Endodermal cell (in vitro differentiated cells): ENCODE measurements at regions not wholly inside any gene's neighbourhood (a gene's known extent, or its start where the extent isn't known, plus 50 kb on each side); places are given as distances from the start of the nearest gene placed in this dataset.
A peak's percentile ranks its signal among the peaks of the same experiment; 100 is the strongest.

Source experiments
- DNase-seq: peaks from one replicate; pipeline ENCODE4 v3.0.0-alpha.2; 2017
- H3K27ac ChIP-seq: 2 replicates; pipeline ENCODE4 v1.5.1; 2013; ENCODE audit warnings: mild to moderate bottlenecking, low read depth, low read length, moderate library complexity
- H3K27me3 ChIP-seq: 2 replicates; pipeline ENCODE4 v1.6.1; 2013; ENCODE audit warnings: mild to moderate bottlenecking, low read length, moderate library complexity; ENCODE audit not compliant: insufficient read depth, control insufficient read depth, poor library complexity, severe bottlenecking
- H3K36me3 ChIP-seq: 2 replicates; pipeline ENCODE4 v1.7.0; 2013; ENCODE audit warnings: mild to moderate bottlenecking, low read length, moderate library complexity; ENCODE audit not compliant: control insufficient read depth, insufficient read depth
- H3K4me1 ChIP-seq: one replicate; pipeline ENCODE4 v1.7.0; 2013; ENCODE audit warnings: low read length; ENCODE audit not compliant: control insufficient read depth, insufficient read depth
- H3K4me3 ChIP-seq: 2 replicates; pipeline ENCODE4 v1.5.1; 2013; ENCODE audit warnings: mild to moderate bottlenecking, low read length, moderate library complexity
- H3K9ac ChIP-seq: 2 replicates; pipeline ENCODE4 v1.6.1; 2013; ENCODE audit warnings: mild to moderate bottlenecking, low read length, moderate library complexity; ENCODE audit not compliant: poor library complexity, severe bottlenecking; ENCODE audit errors: extremely low read depth
- H3K9me3 ChIP-seq: 2 replicates; pipeline ENCODE4 v1.6.1; 2013; ENCODE audit warnings: mild to moderate bottlenecking, low read length, moderate library complexity; ENCODE audit not compliant: control insufficient read depth
- H3K27ac Mint-ChIP-seq: 2 replicates; pipeline ENCODE4 v1.8.0; 2020; ENCODE audit warnings: mixed read lengths
- H3K27me3 Mint-ChIP-seq: 2 replicates; pipeline ENCODE4 v1.8.0; 2021; ENCODE audit warnings: mild to moderate bottlenecking, mixed read lengths; ENCODE audit not compliant: insufficient read depth
- H3K36me3 Mint-ChIP-seq: 2 replicates; pipeline ENCODE4 v1.8.0; 2020; ENCODE audit warnings: low read depth, mixed read lengths
- H3K4me1 Mint-ChIP-seq: 2 replicates; pipeline ENCODE4 v1.8.0; 2020; ENCODE audit warnings: mixed read lengths
- H3K4me3 Mint-ChIP-seq: 2 replicates; pipeline ENCODE4 v1.8.0; 2020; ENCODE audit warnings: mild to moderate bottlenecking, moderate library complexity, mixed read lengths
- H3K9me3 Mint-ChIP-seq: 2 replicates; pipeline ENCODE4 v1.8.0; 2020; ENCODE audit warnings: mild to moderate bottlenecking, mixed read lengths
- CTCF ChIP-seq: fragments of 200-600 bp; sonication (generic); conservative IDR thresholded peaks from 2 replicates; pipeline ENCODE4 v1.5.0; 2021; ENCODE audit warnings: antibody characterized with exemption, mild to moderate bottlenecking
- WGBS, 2 experiments: methylation state at CpG; one replicate each; pipeline versions ENCODE4 v1.1.5 to v1.1.7; 2013; ENCODE audit warnings: missing lambda C conversion rate in 2 of 2, mixed read lengths in 1 of 2; ENCODE audit not compliant: insufficient coverage in 1 of 2, insufficient read length in 1 of 2; 5-methylcytosine and 5-hydroxymethylcytosine counted together

- Histone ChIP-seq H3K4me3 (no peak overlapping the region), H3K27me3 (no peaks in the 10 kb centered on the region), H3K9me3 (no peaks in the 10 kb centered on the region), H3K36me3 (no peaks in the 10 kb centered on the region), H3K27ac (no peak overlapping the region), H3K4me1 (no peaks in the 10 kb centered on the region), H3K9ac (no peak overlapping the region)
- peaks cover 19% of the 10 kb centered on the region for H3K4me1 Mint-ChIP-seq
- no peaks in the 10 kb centered on the region for H3K36me3 Mint-ChIP-seq
- no peaks in the 10 kb centered on the region for H3K27me3 Mint-ChIP-seq
- no peak for TF ChIP-seq CTCF
- no peak overlapping the region for H3K27ac Mint-ChIP-seq
- H3K9me3 Mint-ChIP-seq = no peaks in the 10 kb centered on the region
- no peak for DNase-seq
- 95 to 96% methylated on average over 6 to 7 of the region's 7 CpGs for WGBS, 2 experiments
- no peak overlapping the region for H3K4me3 Mint-ChIP-seq
Observed at GRCh38 chr16:79422064-79422463, 178.5 kb downstream of the MAF start.

- Mint-ChIP-seq H3K9me3 (no peaks in the 10 kb centered on the region), H3K27me3 (no peaks in the 10 kb centered on the region), H3K4me3 (no peak overlapping the region), H3K36me3 (no peaks in the 10 kb centered on the region), H3K27ac (no peak overlapping the region), H3K4me1 (peaks cover 24% of the 10 kb centered on the region)
- no peak overlapping the region for H3K4me3 ChIP-seq
- peak overlapping the region; percentile 21 for H3K27ac ChIP-seq
- 96 to 97% methylated on average over 7 of the region's 7 CpGs for WGBS, 2 experiments
- TF ChIP-seq CTCF = no peak
- DNase-seq = no peak
- H3K9ac ChIP-seq = no peak overlapping the region
- no peaks in the 10 kb centered on the region for H3K4me1 ChIP-seq
- no peaks in the 10 kb centered on the region for H3K36me3 ChIP-seq
- no peaks in the 10 kb centered on the region for H3K27me3 ChIP-seq
- no peaks in the 10 kb centered on the region for H3K9me3 ChIP-seq
Observed at GRCh38 chr16:79421126-79421525, 179.4 kb downstream of the MAF start.

GRCh38 chr16:79420493-79420892, 180.0 kb downstream of the MAF start:
- no peak overlapping the region for H3K27ac Mint-ChIP-seq
- H3K4me1 Mint-ChIP-seq = peaks cover 24% of the 10 kb centered on the region
- no peak for TF ChIP-seq CTCF

More at GRCh38 chr16:79420493-79420892, 180.0 kb downstream of the MAF start:
- Histone ChIP-seq H3K9ac (no peak overlapping the region), H3K4me1 (no peaks in the 10 kb centered on the region), H3K9me3 (no peaks in the 10 kb centered on the region), H3K36me3 (no peaks in the 10 kb centered on the region), H3K27me3 (no peaks in the 10 kb centered on the region), H3K27ac (no peak overlapping the region), H3K4me3 (no peak overlapping the region)
- DNase-seq = no peak
- Mint-ChIP-seq H3K4me3 (no peak overlapping the region), H3K9me3 (no peaks in the 10 kb centered on the region), H3K36me3 (no peaks in the 10 kb centered on the region), H3K27me3 (no peaks in the 10 kb centered on the region)
- 92 to 96% methylated on average over 11 to 13 of the region's 13 CpGs for WGBS, 2 experiments
